Esophagus (tissue), 2 donors: ENCODE measurements at regions not wholly inside any gene's neighbourhood (a gene's known extent, or its start where the extent isn't known, plus 50 kb on each side); places are given as distances from the start of the nearest gene placed in this dataset.
A peak's percentile ranks its signal among the peaks of the same experiment; 100 is the strongest.

ENCODE experiments used
- H3K27ac ChIP-seq, 2 donors: one replicate each; pipeline ENCODE4 v1.5.1; 2013; ENCODE audit warnings: low read depth in 2 of 2, mild to moderate bottlenecking in 2 of 2, inconsistent platforms in 1 of 2, low read length in 1 of 2, moderate library complexity in 1 of 2
- H3K27me3 ChIP-seq, 2 donors: one replicate each; pipeline ENCODE4 v1.6.1; 2013; ENCODE audit warnings: low read length in 2 of 2, control low read depth in 1 of 2, mild to moderate bottlenecking in 1 of 2; ENCODE audit not compliant: insufficient read depth in 2 of 2, control insufficient read depth in 1 of 2
- H3K36me3 ChIP-seq, 2 donors: one replicate each; pipeline ENCODE4 v1.6.1; 2013; ENCODE audit warnings: low read length in 1 of 2; ENCODE audit not compliant: control insufficient read depth in 2 of 2, insufficient read depth in 2 of 2
- H3K4me1 ChIP-seq, 2 donors: one replicate each; pipeline ENCODE4 v1.6.1; 2013; ENCODE audit warnings: low read length in 1 of 2; ENCODE audit not compliant: control insufficient read depth in 2 of 2, insufficient read depth in 2 of 2
- H3K4me3 ChIP-seq, 2 donors: one replicate each; pipeline ENCODE4 v1.5.1; 2013; ENCODE audit warnings: low read length in 2 of 2, mild to moderate bottlenecking in 2 of 2, low read depth in 1 of 2, moderate library complexity in 1 of 2
- H3K9me3 ChIP-seq, 2 donors: one replicate each; pipeline ENCODE4 v1.6.1; 2013; ENCODE audit warnings: mild to moderate bottlenecking in 2 of 2, low read depth in 1 of 2, low read length in 1 of 2, moderate library complexity in 1 of 2; ENCODE audit not compliant: control insufficient read depth in 2 of 2, insufficient read depth in 1 of 2
- WGBS, 2 donors: extraction: QIAGEN DNeasy Blood & Tissue Kit; methylation state at CpG; one replicate each; pipeline ENCODE4 v1.1.7; 2013; 5-methylcytosine and 5-hydroxymethylcytosine counted together
- donor health status: healthy with polysubstance abuse.
- donor health status: Bipolar disorder and iron deficiency.

DNA sequence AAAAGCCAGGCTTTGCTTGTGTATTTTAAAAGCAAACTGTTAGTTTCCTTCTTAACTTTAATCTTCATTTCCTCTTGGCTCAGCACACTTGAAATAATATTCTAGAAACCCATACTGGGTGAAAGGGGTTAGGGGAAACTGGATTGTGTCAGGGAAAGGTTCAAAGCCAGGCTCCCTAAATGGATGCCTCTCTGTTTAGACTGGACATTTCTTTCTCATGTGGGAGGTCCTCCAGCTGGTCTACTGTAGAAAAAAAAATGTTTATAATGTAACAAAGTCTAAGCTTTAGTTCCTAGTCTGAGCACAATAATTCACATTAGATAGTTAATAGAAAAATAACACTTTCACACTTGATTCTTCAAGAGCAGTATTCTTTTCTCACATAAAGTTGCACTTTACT is 89.0 kb upstream of the AKIRIN2 start:
- Histone ChIP-seq H3K9me3 (no peaks in the 10 kb centered on the region), H3K27ac (no peak overlapping the region), H3K36me3 (no peaks in the 10 kb centered on the region), H3K27me3 (no peaks in the 10 kb centered on the region), H3K4me1 (peaks cover 0 to 3% of the 10 kb centered on the region in 2 donors), H3K4me3 (no peak overlapping the region)

DNA sequence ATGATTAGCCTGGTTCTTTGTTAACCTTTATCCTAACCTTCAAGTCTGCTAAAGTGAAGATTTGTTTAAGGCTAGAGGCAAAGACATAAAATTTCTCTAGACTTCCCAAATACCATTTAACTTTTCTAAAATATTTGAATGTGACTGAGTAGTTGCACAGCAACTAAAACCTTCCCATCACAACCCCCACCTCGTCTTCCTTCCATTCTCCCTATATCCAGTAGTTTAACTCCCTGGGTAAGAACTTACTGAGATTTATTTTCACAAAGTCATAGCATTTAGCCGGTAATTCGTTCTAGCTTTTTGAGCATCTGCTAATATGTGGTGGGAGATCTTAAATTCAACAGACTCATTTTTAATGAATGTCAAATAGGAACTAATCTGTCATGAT is 87.9 kb upstream of the AKIRIN2 start:
- no peak overlapping the region for H3K27ac ChIP-seq
- H3K4me1 ChIP-seq, result peaks cover 0 to 3% of the 10 kb centered on the region in 2 donors
- H3K9me3 ChIP-seq, result no peaks in the 10 kb centered on the region
- H3K4me3 ChIP-seq, result no peak overlapping the region
- WGBS, 2 donors, result 68 to 71% methylated on average over 3 of the region's 3 CpGs
- no peaks in the 10 kb centered on the region for H3K36me3 ChIP-seq
- H3K27me3 ChIP-seq, result no peaks in the 10 kb centered on the region

DNA sequence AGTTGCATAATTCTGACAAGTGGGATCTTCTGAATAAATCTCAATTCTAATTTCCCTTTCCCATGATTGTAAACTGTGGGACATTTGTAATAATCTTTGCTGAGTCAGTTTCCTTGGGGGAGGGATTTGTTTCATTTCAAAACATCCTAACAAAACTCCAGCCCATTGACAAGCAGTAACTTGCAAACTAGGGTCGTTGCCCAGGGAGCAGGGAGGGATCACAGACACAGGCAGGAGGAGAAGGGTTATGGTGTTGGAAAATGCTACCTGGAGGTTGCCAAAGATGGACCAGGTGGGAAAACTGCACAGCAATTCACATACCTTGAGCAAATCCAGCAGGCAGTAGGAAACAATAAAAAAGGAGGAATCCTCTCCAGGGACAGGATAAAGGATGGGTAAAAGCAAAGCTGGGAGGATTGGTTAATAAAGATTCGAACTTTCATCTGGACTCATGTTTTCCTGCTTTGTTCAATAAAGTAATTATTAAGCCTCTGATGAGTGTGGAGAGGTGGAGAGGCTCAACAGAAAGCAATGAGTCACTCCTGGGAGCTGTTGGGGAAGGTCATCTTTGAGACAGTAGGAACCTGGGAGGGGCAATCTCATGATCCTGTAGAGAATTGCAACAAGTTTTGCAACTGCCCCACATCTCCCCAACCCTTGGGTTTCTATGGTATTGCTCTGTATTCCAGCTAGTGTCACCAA is 87.3 kb upstream of the AKIRIN2 start:
- Histone ChIP-seq H3K27me3 (no peaks in the 10 kb centered on the region), H3K9me3 (no peaks in the 10 kb centered on the region), H3K36me3 (no peaks in the 10 kb centered on the region), H3K4me3 (no peak overlapping the region), H3K27ac (peak overlapping the region; percentile 5 to 85), H3K4me1 (peaks cover 0 to 3% of the 10 kb centered on the region in 2 donors)
- WGBS, 2 donors, result 14 to 21% methylated on average over 2 of the region's 2 CpGs

DNA sequence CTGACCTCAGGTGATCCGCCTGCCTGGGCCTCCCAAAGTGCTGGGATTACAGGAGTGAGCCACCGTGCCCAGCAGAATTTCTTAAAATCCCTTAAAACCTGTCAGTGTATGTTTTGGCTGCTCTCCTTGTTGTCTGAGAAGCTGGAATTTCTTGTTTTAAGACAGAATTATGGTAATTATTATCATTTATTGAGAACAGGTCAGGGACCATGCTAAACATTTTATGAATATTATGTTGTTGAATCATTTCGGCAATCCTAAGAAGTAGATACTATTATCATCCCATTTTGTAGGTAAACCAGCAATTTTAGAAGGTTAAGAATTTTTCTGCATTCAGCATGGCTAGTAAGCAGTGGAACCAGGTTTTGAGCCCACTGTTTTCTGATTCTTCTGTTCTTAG is 86.1 kb upstream of the AKIRIN2 start:
- 74 to 91% methylated on average over 3 of the region's 3 CpGs for WGBS, 2 donors

DNA sequence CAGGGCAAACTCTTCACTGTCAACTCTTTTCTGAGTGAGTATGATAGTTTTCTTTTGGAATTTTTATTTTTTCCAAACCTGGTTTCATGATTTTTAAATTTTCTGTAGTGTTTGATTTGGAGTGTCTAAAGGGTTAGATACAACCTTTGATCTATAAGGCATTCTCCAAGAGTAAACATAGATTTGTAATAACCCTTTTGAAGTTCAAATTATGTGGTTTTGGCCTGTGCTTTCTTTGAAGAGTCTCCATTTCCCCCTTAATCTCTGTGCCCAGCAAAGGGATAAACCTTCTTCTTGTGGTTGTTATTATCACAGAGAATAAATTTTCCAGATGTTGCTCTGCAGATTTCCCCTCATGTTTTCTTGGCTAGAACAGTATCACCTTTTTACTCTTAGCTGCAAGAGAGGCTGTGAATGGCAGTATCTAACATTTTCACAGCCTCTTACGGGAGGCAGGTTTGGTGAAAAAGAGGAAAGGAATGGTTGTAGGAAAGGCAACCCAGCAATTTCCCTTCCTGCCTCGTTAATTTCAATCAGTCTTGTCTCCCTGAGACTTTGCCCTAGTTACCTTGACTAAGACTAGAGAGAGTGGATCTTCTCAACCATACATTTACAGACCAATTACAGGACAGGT is 83.3 kb upstream of the AKIRIN2 start:
- no peaks in the 10 kb centered on the region for H3K36me3 ChIP-seq
- no peak overlapping the region for H3K4me3 ChIP-seq
- 85 to 93% methylated on average over 2 of the region's 2 CpGs for WGBS, 2 donors
- no peaks in the 10 kb centered on the region for H3K27me3 ChIP-seq
- no peaks in the 10 kb centered on the region for H3K9me3 ChIP-seq
- H3K4me1 ChIP-seq, result peaks cover 0 to 3% of the 10 kb centered on the region in 2 donors
- no peak overlapping the region for H3K27ac ChIP-seq

More for the DNA sequence above, 86.1 kb upstream of the AKIRIN2 start:
- Histone ChIP-seq H3K4me1 (peaks cover 0 to 3% of the 10 kb centered on the region in 2 donors), H3K27me3 (no peaks in the 10 kb centered on the region), H3K36me3 (no peaks in the 10 kb centered on the region), H3K4me3 (no peak overlapping the region), H3K9me3 (no peaks in the 10 kb centered on the region), H3K27ac (no peak overlapping the region)

DNA sequence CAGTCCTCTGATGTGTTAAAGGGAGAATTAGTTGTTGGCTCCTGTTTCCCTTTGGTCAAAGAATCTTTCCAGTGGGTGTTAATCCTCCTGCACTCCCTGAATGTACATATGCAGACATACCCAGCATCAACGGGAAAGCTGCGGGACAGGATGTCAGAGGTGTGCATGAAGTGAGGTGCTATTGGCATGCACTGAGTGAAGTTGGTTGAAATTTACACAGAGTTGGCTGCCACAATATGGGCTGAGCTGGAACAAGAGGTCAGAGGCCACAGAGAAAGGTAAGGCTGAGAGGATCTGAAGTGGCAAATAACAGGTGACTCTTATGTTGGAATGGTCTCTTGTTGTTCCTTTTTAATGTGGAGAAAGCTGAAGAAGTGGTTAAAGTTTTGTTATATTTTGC is 82.7 kb upstream of the AKIRIN2 start:
- Histone ChIP-seq H3K9me3 (no peaks in the 10 kb centered on the region), H3K27me3 (no peaks in the 10 kb centered on the region), H3K36me3 (no peaks in the 10 kb centered on the region), H3K4me3 (no peak overlapping the region), H3K27ac (no peak overlapping the region), H3K4me1 (peaks cover 0 to 3% of the 10 kb centered on the region in 2 donors)
- WGBS, 2 donors, result 56 to 68% methylated on average over 2 of the region's 2 CpGs

DNA sequence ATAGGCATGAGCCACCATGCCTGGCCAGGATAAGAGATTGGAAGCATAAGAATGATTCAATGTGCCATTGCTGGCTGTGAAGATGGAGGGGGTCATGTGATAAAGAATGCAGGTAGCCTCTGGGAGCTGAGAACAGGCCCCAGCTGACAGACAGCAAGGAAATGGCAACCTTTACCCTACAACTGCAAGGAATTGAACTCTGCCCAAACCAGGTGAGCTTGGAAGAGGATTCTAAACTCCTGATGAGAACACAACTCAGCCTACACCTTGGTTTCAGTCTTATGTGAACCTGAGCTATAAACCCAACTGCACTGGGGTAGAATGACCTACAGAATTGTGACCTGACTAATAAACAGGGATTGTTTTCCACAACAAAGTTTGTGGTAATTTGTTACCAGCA is 82.0 kb upstream of the AKIRIN2 start:
- no peak overlapping the region for H3K27ac ChIP-seq
- H3K4me3 ChIP-seq, result no peak overlapping the region
- H3K36me3 ChIP-seq, result no peaks in the 10 kb centered on the region
- H3K4me1 ChIP-seq, result peaks cover 0 to 3% of the 10 kb centered on the region in 2 donors
- no peaks in the 10 kb centered on the region for H3K27me3 ChIP-seq
- no peaks in the 10 kb centered on the region for H3K9me3 ChIP-seq

DNA sequence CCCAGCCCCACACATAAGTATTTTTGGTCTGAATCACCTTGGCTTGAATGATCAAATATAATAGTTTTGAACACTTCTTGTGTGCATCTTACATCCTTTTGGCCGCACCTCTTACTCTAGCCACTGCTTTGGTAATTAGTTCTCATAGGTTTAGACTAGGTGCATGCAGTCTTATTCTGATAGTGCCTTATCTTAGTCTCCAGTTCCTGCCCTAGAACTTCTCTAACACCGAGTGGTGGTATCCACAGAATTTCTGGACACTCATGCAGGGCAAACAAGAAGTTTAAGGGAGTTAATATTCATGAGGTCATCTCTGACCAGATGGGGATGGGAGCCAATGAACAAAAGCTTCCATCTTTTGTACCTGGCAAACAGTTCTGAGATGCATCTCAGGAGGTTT is 77.5 kb upstream of the AKIRIN2 start:
- no peaks in the 10 kb centered on the region for H3K36me3 ChIP-seq
- WGBS, 2 donors, result 94% methylated on average over 2 of the region's 2 CpGs
- H3K9me3 ChIP-seq, result no peaks in the 10 kb centered on the region
- no peak overlapping the region for H3K4me3 ChIP-seq
- H3K27me3 ChIP-seq, result no peaks in the 10 kb centered on the region
- H3K27ac ChIP-seq, result no peak overlapping the region
- H3K4me1 ChIP-seq, result no peaks in the 10 kb centered on the region

DNA sequence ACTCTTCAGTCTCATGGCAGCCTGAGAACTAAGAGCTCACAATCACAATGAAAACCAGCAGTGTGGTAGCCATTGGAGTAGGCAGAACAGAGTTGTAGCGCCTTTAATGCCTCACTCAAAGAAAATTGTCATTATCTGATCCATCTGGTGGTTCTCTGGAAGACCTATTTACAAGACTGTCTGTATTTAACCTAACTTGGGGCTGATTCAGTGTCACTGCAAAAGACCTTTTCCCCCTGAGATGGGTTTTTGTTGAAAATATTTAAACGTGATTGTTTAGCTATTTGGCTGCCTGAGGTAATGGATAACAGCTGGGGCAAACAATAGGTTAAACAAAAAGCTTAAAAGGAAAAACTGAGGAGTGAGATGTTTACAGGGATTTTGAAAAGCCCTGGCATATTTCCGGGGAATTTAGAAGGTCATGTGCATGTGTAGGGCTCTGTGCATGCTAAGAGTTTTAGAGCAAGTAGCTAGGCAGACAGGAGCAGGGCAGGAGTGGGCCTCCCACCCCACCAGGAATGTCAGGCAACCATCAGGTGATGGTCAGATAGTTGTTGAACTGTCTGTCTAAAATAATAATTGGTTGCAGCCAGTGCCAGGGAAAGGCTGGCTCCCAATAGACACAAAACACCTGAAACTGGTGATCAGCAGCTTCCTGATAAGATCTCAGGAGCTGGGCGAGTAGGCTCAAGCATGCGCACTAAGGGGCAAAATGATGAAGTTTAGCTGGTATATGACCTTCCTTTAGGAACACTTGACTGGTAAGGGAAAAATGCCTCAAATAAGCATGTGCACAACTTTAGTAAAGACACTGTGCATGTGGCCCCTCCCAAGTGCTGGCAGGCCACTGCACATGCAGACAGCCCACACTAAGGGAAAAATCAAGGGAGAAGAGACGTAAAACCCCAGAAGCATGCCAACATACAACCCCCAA is 70.8 kb upstream of the AKIRIN2 start:
- no peaks in the 10 kb centered on the region for H3K27me3 ChIP-seq
- H3K27ac ChIP-seq, result no peak overlapping the region
- WGBS, 2 donors, result 61% methylated on average over 6 of the region's 6 CpGs
- no peak overlapping the region for H3K4me3 ChIP-seq
- no peaks in the 10 kb centered on the region for H3K4me1 ChIP-seq
- H3K9me3 ChIP-seq, result no peaks in the 10 kb centered on the region
- H3K36me3 ChIP-seq, result no peaks in the 10 kb centered on the region
